Coronary artery (tissue), 2 donors: ENCODE measurements at regions not wholly inside any gene's neighbourhood (a gene's known extent, or its start where the extent isn't known, plus 50 kb on each side); places are given as distances from the start of the nearest gene placed in this dataset.
"Not testable (repeated sequence)": the region's sequence is repeated elsewhere in the genome, so short reads cannot be mapped to it uniquely, and the experiment has no call there.

Experiments used
- DNase-seq: peaks from one replicate; pipeline ENCODE4 v3.0.0-alpha.2; 2017; ENCODE audit warnings: low spot score
- H3K27ac ChIP-seq, 2 donors: fragments of 200-600 bp; sonication (generic); one replicate each; pipeline ENCODE4 v1.5.1; 2016 to 2019
- H3K4me3 ChIP-seq: fragments of 200-600 bp; sonication (generic); 2 replicates; pipeline ENCODE4 v1.5.1; 2016; ENCODE audit warnings: mild to moderate bottlenecking, moderate library complexity
- TF ChIP-seq, protein P1 (sequence below): fragments of 200-600 bp; sonication (generic); IDR thresholded peaks from one replicate; pipeline ENCODE4 v1.5.1; 2019; ENCODE audit warnings: antibody characterized with exemption

GRCh38 chr14:105947599-105947998, 421.2 kb downstream of the TMEM121 start:
- no peak for DNase-seq
- Histone ChIP-seq H3K4me3 (no peak overlapping the region), H3K27ac (no peak overlapping the region)
- TF ChIP-seq, protein P1, sequence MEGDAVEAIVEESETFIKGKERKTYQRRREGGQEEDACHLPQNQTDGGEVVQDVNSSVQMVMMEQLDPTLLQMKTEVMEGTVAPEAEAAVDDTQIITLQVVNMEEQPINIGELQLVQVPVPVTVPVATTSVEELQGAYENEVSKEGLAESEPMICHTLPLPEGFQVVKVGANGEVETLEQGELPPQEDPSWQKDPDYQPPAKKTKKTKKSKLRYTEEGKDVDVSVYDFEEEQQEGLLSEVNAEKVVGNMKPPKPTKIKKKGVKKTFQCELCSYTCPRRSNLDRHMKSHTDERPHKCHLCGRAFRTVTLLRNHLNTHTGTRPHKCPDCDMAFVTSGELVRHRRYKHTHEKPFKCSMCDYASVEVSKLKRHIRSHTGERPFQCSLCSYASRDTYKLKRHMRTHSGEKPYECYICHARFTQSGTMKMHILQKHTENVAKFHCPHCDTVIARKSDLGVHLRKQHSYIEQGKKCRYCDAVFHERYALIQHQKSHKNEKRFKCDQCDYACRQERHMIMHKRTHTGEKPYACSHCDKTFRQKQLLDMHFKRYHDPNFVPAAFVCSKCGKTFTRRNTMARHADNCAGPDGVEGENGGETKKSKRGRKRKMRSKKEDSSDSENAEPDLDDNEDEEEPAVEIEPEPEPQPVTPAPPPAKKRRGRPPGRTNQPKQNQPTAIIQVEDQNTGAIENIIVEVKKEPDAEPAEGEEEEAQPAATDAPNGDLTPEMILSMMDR: no peak

DNA sequence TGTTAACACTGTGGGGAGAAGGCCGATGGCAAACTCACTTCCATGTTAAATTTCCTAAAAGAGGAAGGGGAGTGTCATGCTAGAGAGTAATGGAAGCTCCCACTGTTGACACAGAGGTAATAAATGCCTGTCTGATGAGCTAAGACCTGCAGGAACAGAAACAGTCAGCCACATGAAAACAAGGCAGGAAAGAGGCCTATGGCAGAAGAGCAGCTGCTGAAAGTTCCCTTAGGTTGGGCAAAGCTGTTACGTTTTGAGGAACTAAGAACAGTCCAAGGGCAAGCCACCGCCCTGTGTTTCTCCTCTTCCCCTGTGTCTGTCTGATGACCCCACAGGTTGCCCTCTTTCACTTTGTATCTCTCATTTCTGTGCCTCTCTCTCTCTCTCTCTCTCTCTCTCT, 422.6 kb downstream of the TMEM121 start:
- not testable (repeated sequence) for H3K4me3 ChIP-seq, DNase-seq
- peak overlapping the region in 1 of 2 donors; percentile 22 for H3K27ac ChIP-seq

DNA sequence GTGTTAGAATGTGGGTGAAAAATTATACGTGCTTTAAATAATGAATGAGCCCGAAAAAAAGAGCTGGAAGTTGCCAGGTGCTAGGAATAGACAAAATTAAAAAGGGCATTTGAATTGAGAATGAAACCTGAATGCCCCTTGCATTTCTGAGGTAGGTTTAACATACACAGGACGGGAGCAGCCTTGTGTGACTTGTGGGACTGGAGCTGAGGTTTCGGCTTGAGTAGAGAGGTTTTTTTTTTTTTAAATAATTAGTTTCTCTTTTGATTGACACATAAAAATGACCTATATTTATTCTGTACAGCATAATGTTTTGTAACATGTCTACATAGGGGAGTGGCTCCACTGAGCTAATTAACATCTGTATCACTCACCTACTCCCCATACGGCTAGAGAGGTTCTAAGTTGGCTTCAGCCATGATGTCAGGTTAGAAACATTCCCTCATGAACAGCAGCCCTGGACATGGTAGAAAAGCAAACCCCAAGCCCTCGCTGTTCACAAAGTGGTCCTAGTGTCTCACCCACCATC, 424.0 kb downstream of the TMEM121 start:
- not testable (repeated sequence) for H3K4me3 ChIP-seq, H3K27ac ChIP-seq, DNase-seq

- no peak for DNase-seq
- no peak overlapping the region for H3K4me3 ChIP-seq
- TF ChIP-seq, protein P1: no peak
- H3K27ac ChIP-seq: no peak overlapping the region
Observed at GRCh38 chr14:105951399-105951798, 425.0 kb downstream of the TMEM121 start.

DNA sequence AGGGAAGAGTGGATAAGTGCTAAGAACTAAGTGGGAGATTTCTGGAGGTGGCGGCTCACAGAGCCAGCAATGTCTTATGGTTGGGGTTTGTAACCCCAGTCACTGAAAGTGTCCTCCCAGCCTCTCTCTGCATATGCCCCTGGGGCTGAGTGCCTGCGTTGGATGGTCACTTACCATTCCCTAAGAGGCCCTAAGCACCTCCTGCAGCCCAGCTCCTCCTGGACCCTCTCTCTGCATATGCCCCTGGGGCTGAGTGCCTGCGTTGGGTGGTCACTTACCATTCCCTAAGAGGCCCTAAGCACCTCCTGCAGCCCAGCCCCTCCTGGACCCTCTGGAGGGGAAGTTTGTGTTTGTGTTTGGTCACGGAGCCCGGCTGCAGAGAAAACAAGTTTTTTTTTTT, 425.8 kb downstream of the TMEM121 start:
- no peak for DNase-seq
- no peak overlapping the region for H3K4me3 ChIP-seq
- TF ChIP-seq, protein P1: no peak
- H3K27ac ChIP-seq: no peak overlapping the region

- H3K4me3 ChIP-seq: no peak overlapping the region
- H3K27ac ChIP-seq: no peak overlapping the region
- TF ChIP-seq, protein P1: no peak
- DNase-seq: no peak
Observed at GRCh38 chr14:105952826-105953225, 426.4 kb downstream of the TMEM121 start.

DNA sequence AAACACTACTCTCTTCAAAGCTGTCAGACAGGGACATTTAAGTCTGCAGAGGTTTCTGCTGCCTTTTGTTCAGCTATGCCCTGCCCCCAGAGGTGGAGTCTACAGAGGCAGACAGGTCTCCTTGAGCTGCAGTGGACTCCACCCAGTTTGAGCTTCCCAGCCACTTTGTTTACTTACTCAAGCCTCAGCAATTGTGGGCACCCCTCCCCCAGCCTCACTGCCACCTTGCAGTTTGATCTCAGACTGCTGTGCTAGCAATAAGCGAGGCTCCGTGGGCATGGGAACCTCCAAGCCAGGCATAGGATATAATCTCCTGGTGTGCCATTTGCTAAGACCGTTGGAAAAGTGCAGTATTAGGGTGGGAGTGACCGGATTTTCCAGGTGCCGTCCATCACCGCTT, 435.2 kb downstream of the TMEM121 start:
- H3K27ac ChIP-seq, DNase-seq, H3K4me3 ChIP-seq: not testable (repeated sequence)

GRCh38 chr14:105962532-105962931, 436.1 kb downstream of the TMEM121 start:
- H3K4me3 ChIP-seq: no peak overlapping the region
- DNase-seq: no peak
- H3K27ac ChIP-seq: no peak overlapping the region
- TF ChIP-seq, protein P1: no peak

GRCh38 chr14:105968291-105968690, 441.9 kb downstream of the TMEM121 start:
- TF ChIP-seq, protein P1: no peak
- Histone ChIP-seq H3K4me3 (no peak overlapping the region), H3K27ac (no peak overlapping the region)
- no peak for DNase-seq

GRCh38 chr14:105969026-105969425, 442.6 kb downstream of the TMEM121 start:
- H3K4me3 ChIP-seq, DNase-seq, H3K27ac ChIP-seq: not testable (repeated sequence)

GRCh38 chr14:105970821-105971220, 444.4 kb downstream of the TMEM121 start:
- not testable (repeated sequence) for H3K27ac ChIP-seq, H3K4me3 ChIP-seq, DNase-seq
